Left ventricle myocardium inferior (tissue), 1 donor: ENCODE measurements at regions not wholly inside any gene's neighbourhood (a gene's known extent, or its start where the extent isn't known, plus 50 kb on each side); places are given as distances from the start of the nearest gene placed in this dataset.

Experiments
- DNase-seq: peaks from one replicate; pipeline ENCODE4 v3.0.0-alpha.2; 2020
- H3K27ac ChIP-seq: fragments of 200-600 bp; replicated peaks from 2 replicates; pipeline ENCODE4 v1.8.0; 2021
- H3K27me3 ChIP-seq: fragments of 200-600 bp; 2 replicates; pipeline ENCODE4 v1.8.0; 2021; ENCODE audit warnings: low read depth
- H3K36me3 ChIP-seq: fragments of 200-600 bp; 2 replicates; pipeline ENCODE4 v1.8.0; 2021
- H3K4me1 ChIP-seq: fragments of 200-600 bp; 2 replicates; pipeline ENCODE4 v1.8.0; 2021
- H3K4me3 ChIP-seq: fragments of 200-600 bp; 2 replicates; pipeline ENCODE4 v1.8.0; 2021; ENCODE audit warnings: mild to moderate bottlenecking, moderate library complexity
- H3K9me3 ChIP-seq: fragments of 200-600 bp; replicated peaks from 2 replicates; pipeline ENCODE4 v1.8.0; 2021
- CTCF ChIP-seq: fragments of 200-600 bp; IDR thresholded peaks from 2 replicates; pipeline ENCODE4 v1.8.0; 2021; ENCODE audit warnings: antibody characterized with exemption, mild to moderate bottlenecking, borderline replicate concordance
- intact Hi-C: fragments of 100-400 bp; cut with micrococcal nuclease; formaldehyde crosslinking; loops from one replicate; pipeline ENCODE4 v1.11.0; 2022
- donor health status: DM: no; HTN: yes; CAD: no; lungs with severe emphysema.

GRCh38 chr14:61891810-61892209 is 129.6 kb downstream of the SNAPC1 start:
- Histone ChIP-seq H3K36me3 (no peaks in the 10 kb centered on the region), H3K4me3 (no peak overlapping the region), H3K27me3 (peaks cover 38% of the 10 kb centered on the region), H3K4me1 (no peaks in the 10 kb centered on the region), H3K9me3 (no peaks in the 10 kb centered on the region), H3K27ac (no peak overlapping the region)
- no peak for TF ChIP-seq CTCF
- no peak for DNase-seq
- intact Hi-C loops: loop anchor here (10.0 kb wide), 1 partner anchor 233 kb away; no protein-coding TSS in a partner anchor

- intact Hi-C loops: loop anchor here (10.0 kb wide), 1 partner anchor 231 kb away; no protein-coding TSS in a partner anchor
- Histone ChIP-seq H3K27ac (no peak overlapping the region), H3K27me3 (peaks cover 44% of the 10 kb centered on the region), H3K36me3 (no peaks in the 10 kb centered on the region), H3K4me3 (no peak overlapping the region), H3K9me3 (no peaks in the 10 kb centered on the region), H3K4me1 (no peaks in the 10 kb centered on the region)
- no peak for DNase-seq
- no peak for TF ChIP-seq CTCF
These were observed 131.2 kb downstream of the SNAPC1 start for GRCh38 chr14:61893371-61893940.

GRCh38 chr14:61894452-61895077 is 132.3 kb downstream of the SNAPC1 start:
- no peak overlapping the region for H3K27ac ChIP-seq
- H3K4me1 ChIP-seq: no peaks in the 10 kb centered on the region
- intact Hi-C loops: loop anchor here (10.0 kb wide), 1 partner anchor 230 kb away; no protein-coding TSS in a partner anchor
- no peak overlapping the region for H3K4me3 ChIP-seq
- peak; percentile 73 for TF ChIP-seq CTCF
- H3K9me3 ChIP-seq: no peaks in the 10 kb centered on the region
- peaks cover 44% of the 10 kb centered on the region for H3K27me3 ChIP-seq
- no peaks in the 10 kb centered on the region for H3K36me3 ChIP-seq
- peak; percentile 44 for DNase-seq

GRCh38 chr14:61897300-61897699 is 135.1 kb downstream of the SNAPC1 start:
- Histone ChIP-seq H3K36me3 (no peaks in the 10 kb centered on the region), H3K4me1 (no peaks in the 10 kb centered on the region), H3K9me3 (no peaks in the 10 kb centered on the region), H3K27ac (no peak overlapping the region), H3K27me3 (peaks cover 23% of the 10 kb centered on the region), H3K4me3 (no peak overlapping the region)
- intact Hi-C loops: loop anchor here (10.0 kb wide), 1 partner anchor 228 kb away; no protein-coding TSS in a partner anchor
- DNase-seq: no peak
- no peak for TF ChIP-seq CTCF

GRCh38 chr14:61898568-61898967 is 136.3 kb downstream of the SNAPC1 start:
- Histone ChIP-seq H3K27me3 (peaks cover 11% of the 10 kb centered on the region), H3K9me3 (no peaks in the 10 kb centered on the region), H3K4me3 (no peak overlapping the region), H3K27ac (no peak overlapping the region), H3K36me3 (no peaks in the 10 kb centered on the region), H3K4me1 (no peaks in the 10 kb centered on the region)
- intact Hi-C loops: loop anchor here (10.0 kb wide), 1 partner anchor 226 kb away; no protein-coding TSS in a partner anchor
- no peak for DNase-seq
- no peak for TF ChIP-seq CTCF
